ENCODE measurements at regions not wholly inside any gene's neighbourhood (a gene's known extent, or its start where the extent isn't known, plus 50 kb on each side); places are given as distances from the start of the nearest gene placed in this dataset.
"Not testable (repeated sequence)": the region's sequence is repeated elsewhere in the genome, so short reads cannot be mapped to it uniquely, and the experiment has no call there.

GRCh38 chr10:64784451-64784850 is 1263.2 kb downstream of the REEP3 start:
- not testable (repeated sequence) for H3K9me2 ChIP-seq (ENCODE audit: insufficient read depth); H3K4me3 Mint-ChIP-seq; H3K4me1 Mint-ChIP-seq; H4K20me1 ChIP-seq (replicated peaks; ENCODE audit: insufficient read depth); H2AFZ ChIP-seq; H3K36me3 ChIP-seq (ENCODE audit: insufficient read depth); H3K79me2 ChIP-seq (replicated peaks; ENCODE audit: insufficient read depth); H3K27me3 Mint-ChIP-seq (ENCODE audit: insufficient read depth, low read depth, poor library complexity); H3K27me3 ChIP-seq (ENCODE audit: insufficient read depth); H3K27ac ChIP-seq (ENCODE audit: low read depth); ATAC-seq; H3F3A ChIP-seq (replicated peaks; ENCODE audit: low read depth); H3K4me1 ChIP-seq (ENCODE audit: insufficient read depth); H3K4me3 ChIP-seq; H3K4me2 ChIP-seq; H3K27ac Mint-ChIP-seq; DNase-seq (ENCODE audit: low spot score)
- Mint-ChIP-seq H3K9me3 (peaks cover 49% of the 10 kb centered on the region), H3K36me3 (ENCODE audit: low read depth) (peaks cover 33% of the 10 kb centered on the region)

GRCh38 chr10:64785816-64786215 is 1264.6 kb downstream of the REEP3 start:
- ATAC-seq (no peak), DNase-seq (ENCODE audit: low spot score) (no peak)
- Histone ChIP-seq H3K9me2 (ENCODE audit: insufficient read depth) (no peaks in the 10 kb centered on the region; the same call in 1 of the 2 replicates), H3K4me2 (no peak overlapping the region), H4K20me1 (replicated peaks; ENCODE audit: insufficient read depth) (no peaks in the 10 kb centered on the region), H3K36me3 (ENCODE audit: insufficient read depth) (no peaks in the 10 kb centered on the region), H3K4me1 (ENCODE audit: insufficient read depth) (no peaks in the 10 kb centered on the region), H3K4me3 (no peak overlapping the region), H3K27ac (ENCODE audit: low read depth) (no peak overlapping the region), H2AFZ (no peak overlapping the region), H3F3A (replicated peaks; ENCODE audit: low read depth) (no peaks in the 10 kb centered on the region), H3K27me3 (ENCODE audit: insufficient read depth) (no peaks in the 10 kb centered on the region), H3K79me2 (replicated peaks; ENCODE audit: insufficient read depth) (no peaks in the 10 kb centered on the region)
- peaks cover 46% of the 10 kb centered on the region for H3K9me3 Mint-ChIP-seq
- peaks cover 4% of the 10 kb centered on the region for H3K27me3 Mint-ChIP-seq (ENCODE audit: insufficient read depth, low read depth, poor library complexity)
- no peak overlapping the region for H3K4me3 Mint-ChIP-seq
- TF ChIP-seq NANOG (IDR thresholded peaks at IDR 0.05; ENCODE audit: borderline replicate concordance) (no peak), ZNF462 (CRISPR knock-in tag; IDR thresholded peaks at IDR 0.05) (no peak), POLR2AphosphoS5 (IDR thresholded peaks at IDR 0.05; ENCODE audit: low read depth) (no peak), EZH2phosphoT487 (IDR thresholded peaks at IDR 0.05; ENCODE audit: unreplicated experiment) (no peak), STAT1 (IDR thresholded peaks at IDR 0.05; ENCODE audit: unreplicated experiment) (no peak), ZNF114 (CRISPR knock-in tag; IDR thresholded peaks at IDR 0.05) (no peak), REST (IDR thresholded peaks at IDR 0.05; ENCODE audit: unreplicated experiment) (no peak)
- H3K27ac Mint-ChIP-seq, result no peak overlapping the region
- no peaks in the 10 kb centered on the region for H3K4me1 Mint-ChIP-seq
- H3K36me3 Mint-ChIP-seq (ENCODE audit: low read depth), result peaks cover 33% of the 10 kb centered on the region
